ENCODE measurements at regions not wholly inside any gene's neighbourhood (a gene's known extent, or its start where the extent isn't known, plus 50 kb on each side); places are given as distances from the start of the nearest gene placed in this dataset.
"Not testable (repeated sequence)": the region's sequence is repeated elsewhere in the genome, so short reads cannot be mapped to it uniquely, and the experiment has no call there.

DNA sequence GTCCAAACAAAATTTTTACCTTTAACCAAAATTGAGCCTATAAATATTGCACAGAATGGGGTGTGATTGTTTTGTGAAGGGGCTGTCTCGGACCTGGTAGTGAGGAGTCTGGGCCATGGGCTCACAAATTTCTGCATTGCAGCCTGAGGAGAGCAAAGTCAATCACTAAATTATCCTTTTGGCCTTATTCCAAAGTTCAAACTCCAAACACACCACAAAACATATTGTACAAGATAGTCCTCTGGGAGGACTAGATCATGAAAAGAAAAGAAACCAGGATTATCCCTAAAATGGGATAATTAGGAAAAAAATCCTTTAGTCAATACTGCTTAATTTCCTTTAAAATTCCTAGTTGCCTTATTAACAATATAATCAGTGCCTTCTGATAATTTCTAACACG, 115.5 kb downstream of the BUB3 start:
- no peak for DNase-seq (ENCODE audit: low read depth in 1 of 2, low spot score in 1 of 2)

- DNase-seq (ENCODE audit: low read depth in 1 of 2, low spot score in 1 of 2), result no peak
These were observed 116.0 kb downstream of the BUB3 start for GRCh38 chr10:123270221-123270620.

DNA sequence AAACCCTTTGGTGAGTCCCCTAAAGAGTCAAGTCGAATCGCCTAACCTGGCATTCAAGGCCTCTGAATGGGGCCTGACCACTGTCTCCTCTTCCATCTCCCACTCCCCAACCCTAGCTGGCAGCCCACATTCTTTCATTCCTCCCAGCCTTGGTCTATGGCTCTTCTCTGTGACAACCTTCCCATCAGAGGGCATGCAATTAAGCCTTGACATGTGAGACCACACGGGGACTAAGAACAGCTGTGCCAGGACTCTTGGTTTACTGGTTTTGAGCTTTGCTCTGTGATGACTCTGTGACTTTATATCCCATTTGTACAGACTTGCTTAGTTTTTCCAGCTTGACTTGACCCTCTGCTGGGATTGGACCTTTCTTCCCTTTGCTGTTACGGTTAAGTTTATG, 116.6 kb downstream of the BUB3 start:
- no peak for DNase-seq (ENCODE audit: low read depth in 1 of 2, low spot score in 1 of 2)

DNA sequence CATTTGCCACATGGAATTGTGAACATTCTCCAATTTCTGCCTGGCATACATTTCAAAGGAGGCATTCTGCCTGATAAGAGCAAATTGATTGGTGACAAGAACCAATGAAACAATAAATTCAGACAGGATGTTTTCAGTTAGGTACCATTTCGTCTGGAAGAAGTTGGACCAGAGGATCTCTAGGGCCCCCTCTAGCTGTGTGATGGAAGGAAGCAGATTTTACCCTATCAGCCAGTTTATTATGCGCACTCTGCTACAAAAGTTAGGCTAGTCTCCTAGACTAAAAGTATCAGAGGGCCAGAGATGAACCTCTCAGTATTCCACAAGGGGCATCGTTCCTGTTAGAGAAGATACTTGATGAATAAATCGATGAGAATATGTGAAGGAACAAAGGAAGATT, 118.0 kb downstream of the BUB3 start:
- no peak for DNase-seq (ENCODE audit: low read depth in 1 of 2, low spot score in 1 of 2)

- DNase-seq (ENCODE audit: low read depth in 1 of 2, low spot score in 1 of 2), result no peak
These were observed 120.3 kb downstream of the BUB3 start for GRCh38 chr10:123274306-123275135.

DNA sequence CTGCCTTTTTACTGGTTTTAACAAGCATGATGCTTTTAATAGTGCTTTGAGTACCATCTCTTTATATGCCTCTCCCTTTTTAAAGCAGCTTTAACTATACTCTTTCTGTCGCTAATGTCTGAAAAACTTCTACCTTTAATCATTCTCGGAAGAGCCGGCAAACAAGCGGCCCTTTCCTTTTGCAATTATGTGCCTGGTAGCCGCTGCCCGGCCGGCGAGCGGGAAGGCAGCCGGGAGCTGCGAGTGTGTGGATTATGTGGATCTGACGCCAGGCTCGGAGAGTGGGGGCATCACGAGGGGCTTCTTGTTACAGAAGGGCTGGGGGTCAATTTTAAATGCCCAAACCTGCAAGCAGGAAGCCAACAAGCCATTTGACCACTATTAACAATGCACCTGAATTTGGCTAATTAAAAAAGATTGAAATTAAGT, 120.9 kb downstream of the BUB3 start:
- no peak for DNase-seq (ENCODE audit: low read depth in 1 of 2, low spot score in 1 of 2)

- DNase-seq (ENCODE audit: low read depth in 1 of 2, low spot score in 1 of 2), result no peak
These were observed 124.2 kb downstream of the BUB3 start for GRCh38 chr10:123278445-123278844.

DNA sequence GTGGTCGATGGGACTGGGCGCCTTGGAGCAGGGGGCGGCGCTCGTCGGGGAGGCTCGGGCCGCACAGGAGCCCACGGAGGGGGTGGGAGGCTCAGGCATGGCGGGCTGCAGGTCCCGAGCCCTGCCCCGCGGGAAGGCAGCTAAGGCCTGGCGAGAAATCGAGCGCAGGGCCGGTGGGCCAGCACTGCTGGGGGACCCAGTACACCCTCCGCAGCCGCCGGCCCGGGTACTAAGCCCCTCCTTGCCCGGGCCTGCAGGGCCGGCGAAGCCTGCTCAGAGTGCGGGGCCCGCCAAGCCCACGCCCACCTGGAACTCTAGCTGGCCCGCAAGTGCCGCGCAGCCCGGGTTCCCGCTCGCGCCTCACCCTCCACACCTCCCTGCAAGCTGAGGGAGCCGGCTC, 129.2 kb downstream of the BUB3 start:
- not testable (repeated sequence) for DNase-seq (ENCODE audit: low read depth in 1 of 2, low spot score in 1 of 2)

DNA sequence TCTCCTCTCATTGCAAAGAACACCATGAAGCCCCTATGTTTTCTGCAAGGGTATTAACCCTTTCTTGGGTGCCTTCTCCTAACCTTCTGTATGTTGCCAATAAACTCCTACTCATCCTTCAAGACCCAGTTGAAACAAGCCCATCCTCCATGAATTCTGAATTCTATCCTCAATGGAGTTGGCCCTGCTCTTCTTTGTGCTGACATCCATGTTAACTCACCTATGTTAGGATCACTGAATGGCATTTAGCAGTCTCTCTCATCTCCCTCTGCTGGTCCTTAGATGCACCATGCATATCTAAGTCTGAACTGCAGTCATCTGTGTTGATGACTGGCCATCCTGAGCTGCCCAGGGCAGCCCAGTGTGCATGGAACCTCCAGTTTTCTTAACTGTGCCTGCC, 129.8 kb downstream of the BUB3 start:
- DNase-seq (ENCODE audit: low read depth in 1 of 2, low spot score in 1 of 2), result no peak

DNA sequence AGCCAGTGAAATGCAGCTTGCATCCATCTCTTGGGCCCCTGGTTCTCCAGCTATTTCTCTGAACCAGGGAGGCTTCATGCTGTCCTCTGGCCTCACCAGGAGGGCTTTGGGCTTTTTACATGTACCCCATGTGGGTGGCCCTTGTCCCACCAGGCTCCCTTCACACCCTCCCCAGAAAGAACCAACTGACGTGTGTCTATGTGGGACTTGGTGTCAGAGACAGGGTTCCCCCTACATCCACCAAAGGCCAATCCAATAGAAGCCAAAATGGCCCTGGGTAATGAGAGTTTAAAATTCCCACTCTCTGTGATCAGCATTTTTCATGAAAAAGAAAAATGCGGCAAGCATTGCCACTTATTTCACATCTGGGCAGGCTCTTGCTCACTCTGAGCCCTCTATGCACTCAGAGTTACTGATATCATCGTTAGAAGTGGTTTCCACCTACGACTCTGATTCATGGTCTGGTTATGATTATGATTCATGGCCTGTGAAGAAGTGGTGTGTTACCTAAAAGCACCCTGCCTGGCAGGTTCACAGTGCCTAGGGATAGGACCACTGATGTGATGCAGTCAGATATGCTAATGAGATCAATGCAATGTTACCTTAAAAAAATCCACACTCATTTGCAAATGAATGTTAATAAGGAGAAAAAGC, 133.5 kb downstream of the BUB3 start:
- no peak for DNase-seq (ENCODE audit: low read depth in 1 of 2, low spot score in 1 of 2)

GRCh38 chr10:123289432-123289831, 135.2 kb downstream of the BUB3 start:
- no peak for DNase-seq (ENCODE audit: low read depth in 1 of 2, low spot score in 1 of 2)

DNA sequence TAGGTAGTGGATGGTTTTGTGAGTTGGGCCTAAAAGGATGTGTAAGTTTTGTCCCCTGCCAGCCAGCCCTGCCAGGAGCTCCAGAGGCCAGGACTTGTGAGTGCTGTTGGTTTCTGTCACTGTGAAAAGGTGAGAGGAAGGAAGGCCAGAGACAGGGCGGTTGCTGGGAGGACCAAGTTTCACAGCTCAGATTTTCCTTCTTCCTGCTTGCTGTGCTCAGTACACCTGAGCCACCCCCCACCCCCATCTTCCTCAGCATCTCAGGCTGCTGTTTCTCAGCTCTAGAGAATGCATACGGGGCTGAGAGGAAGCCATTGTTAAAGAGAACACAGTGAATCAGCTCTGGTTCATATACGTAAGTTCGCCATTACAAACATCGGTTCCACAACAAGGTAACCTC, 139.9 kb downstream of the BUB3 start:
- DNase-seq (ENCODE audit: low read depth in 1 of 2, low spot score in 1 of 2), result no peak

GRCh38 chr10:123294886-123295285, 140.7 kb downstream of the BUB3 start:
- DNase-seq (ENCODE audit: low read depth in 1 of 2, low spot score in 1 of 2), result no peak

DNA sequence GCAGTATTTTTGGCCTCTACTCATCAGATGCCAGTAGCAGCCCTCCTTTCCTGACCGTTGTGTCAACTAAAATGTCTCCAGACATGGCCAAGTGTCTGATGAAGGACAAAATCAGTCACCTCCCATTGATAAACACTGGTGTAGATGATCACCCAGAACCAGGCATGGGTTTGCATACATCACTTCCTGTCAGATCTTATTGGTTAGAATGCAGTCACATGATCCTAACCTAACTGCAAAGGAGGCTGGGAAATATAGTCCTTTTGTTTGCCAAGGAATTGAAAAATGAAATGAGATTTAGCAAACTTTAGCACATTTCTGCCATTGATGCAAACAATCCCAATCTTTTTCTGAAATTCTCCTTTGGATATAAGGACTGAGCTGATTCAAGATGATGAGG, 141.4 kb downstream of the BUB3 start:
- DNase-seq (ENCODE audit: low read depth in 1 of 2, low spot score in 1 of 2), result no peak

- no peak for DNase-seq (ENCODE audit: low read depth in 1 of 2, low spot score in 1 of 2)
These were observed 143.0 kb downstream of the BUB3 start for GRCh38 chr10:123297175-123297574.

DNA sequence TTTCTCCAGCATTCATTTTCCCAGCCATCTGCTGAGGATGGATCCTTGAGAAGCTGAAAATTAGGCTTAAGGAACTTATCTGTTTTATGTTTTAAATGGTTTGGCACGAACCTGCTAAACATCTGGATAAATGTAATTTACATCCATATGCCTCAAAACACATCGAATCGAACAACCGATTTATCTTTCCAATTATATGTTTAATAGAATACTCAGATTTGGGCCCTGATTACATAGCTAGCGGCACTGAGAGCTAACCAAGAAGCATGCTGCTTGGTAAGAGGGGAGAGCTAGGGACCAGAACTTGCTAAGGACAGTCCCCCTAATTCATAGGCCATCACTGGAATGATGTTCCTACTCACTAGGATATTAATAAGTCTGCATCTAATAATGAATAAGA, 144.4 kb downstream of the BUB3 start:
- no peak for DNase-seq (ENCODE audit: low read depth in 1 of 2, low spot score in 1 of 2)

GRCh38 chr10:123299598-123299997, 145.4 kb downstream of the BUB3 start:
- no peak for DNase-seq (ENCODE audit: low read depth in 1 of 2, low spot score in 1 of 2)

- no peak for DNase-seq (ENCODE audit: low read depth in 1 of 2, low spot score in 1 of 2)
These were observed 147.1 kb downstream of the BUB3 start for GRCh38 chr10:123301077-123301857.

DNA sequence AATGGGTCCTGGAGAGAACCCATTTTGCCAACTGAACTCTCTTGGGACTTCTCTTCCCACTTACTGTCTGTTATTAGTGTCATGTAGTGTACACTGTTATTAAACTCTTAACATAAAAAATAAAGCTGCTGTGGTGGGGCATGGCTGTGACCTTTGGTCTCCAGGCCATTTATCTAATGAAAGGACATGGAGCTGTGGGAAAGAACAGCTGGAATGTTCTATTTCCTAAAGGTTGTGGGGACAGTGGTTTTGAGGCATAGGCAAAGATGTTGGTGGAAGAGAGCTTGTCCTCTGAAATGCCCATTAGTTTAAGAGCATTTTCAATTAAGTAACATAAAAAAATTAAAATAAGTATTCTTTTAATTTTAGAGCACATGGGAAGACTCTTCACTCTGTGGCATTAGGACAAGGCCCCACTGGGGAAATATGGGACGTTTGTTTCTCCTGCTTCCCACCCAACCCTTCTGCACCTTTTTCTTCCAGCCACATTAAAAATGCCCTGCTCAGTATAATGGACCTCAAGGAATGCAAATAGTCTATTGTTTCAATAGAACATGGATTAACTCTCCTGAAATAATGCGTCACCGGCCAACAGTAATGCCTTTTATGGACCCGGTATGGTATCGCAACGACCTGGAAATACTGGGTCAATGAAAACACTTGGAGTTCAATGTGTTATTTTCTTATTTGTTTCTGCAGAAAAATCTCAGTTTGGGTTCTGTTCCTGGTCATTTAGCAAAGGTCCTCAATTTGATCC, 149.6 kb downstream of the BUB3 start:
- no peak for DNase-seq (ENCODE audit: low read depth in 1 of 2, low spot score in 1 of 2)

DNA sequence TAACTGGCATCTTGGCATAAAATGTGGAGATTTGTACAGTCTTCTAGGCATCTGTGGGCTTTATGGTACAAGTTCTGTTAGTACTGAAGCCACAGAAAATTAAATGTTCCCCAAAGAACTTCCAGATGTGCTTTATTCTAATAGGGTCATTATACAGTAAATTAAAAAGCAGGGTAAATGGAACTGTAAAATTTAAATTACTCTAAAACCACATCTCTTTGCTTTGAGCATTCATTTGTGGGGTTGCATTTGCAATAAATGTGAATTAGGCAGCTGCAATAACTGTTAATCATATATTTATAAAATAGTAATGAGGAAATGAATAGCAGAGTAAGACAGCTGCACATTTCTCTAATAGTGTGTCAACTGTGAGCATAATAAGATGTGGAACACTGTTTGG, 151.5 kb downstream of the BUB3 start:
- no peak for DNase-seq (ENCODE audit: low read depth in 1 of 2, low spot score in 1 of 2)

DNA sequence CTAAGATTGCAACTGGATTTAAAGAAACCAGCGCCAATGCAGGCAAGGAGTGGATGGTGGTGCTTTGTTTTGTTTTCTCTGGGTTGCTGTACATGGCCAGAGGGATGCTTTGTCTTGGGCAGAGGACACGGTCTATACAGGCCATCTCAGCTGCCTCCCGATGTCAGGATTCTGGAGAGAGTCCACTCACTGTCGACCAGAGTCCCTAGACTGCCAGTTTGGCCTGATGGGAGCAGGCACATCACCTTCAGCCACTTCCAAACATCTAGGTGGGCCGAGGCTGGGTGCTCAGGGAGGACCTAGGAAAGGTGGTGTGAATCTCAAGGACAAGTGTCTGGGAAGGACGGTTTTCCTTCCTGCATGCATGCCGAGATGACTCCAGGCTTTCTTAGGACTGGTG, 152.1 kb downstream of the BUB3 start:
- no peak for DNase-seq (ENCODE audit: low read depth in 1 of 2, low spot score in 1 of 2)

Measured in activated T-helper 1 cell treated with anti-CD3 and anti-CD28 coated beads, Interleukin-2, amount 50 U/mL, for 16 hours (primary cell).